ENCODE measurements at regions not wholly inside any gene's neighbourhood (a gene's known extent, or its start where the extent isn't known, plus 50 kb on each side); places are given as distances from the start of the nearest gene placed in this dataset.

GRCh38 chr5:68396722-68397121 lies 181.2 kb downstream of the PIK3R1 start:
- no peak for TF ChIP-seq CTCF (IDR thresholded peaks at IDR 0.05; ENCODE audit: insufficient read depth, missing control alignments)
- DNase-seq (ENCODE audit: insufficient read length, low spot score) (no peak), FAIRE-seq (no peak)

GRCh38 chr5:68398146-68398812 lies 182.7 kb downstream of the PIK3R1 start:
- no peak for TF ChIP-seq CTCF (IDR thresholded peaks at IDR 0.05; ENCODE audit: insufficient read depth, missing control alignments)
- DNase-seq (ENCODE audit: insufficient read length, low spot score) (no peak), FAIRE-seq (no peak)

GRCh38 chr5:68403301-68403700 lies 187.7 kb downstream of the PIK3R1 start:
- DNase-seq (ENCODE audit: insufficient read length, low spot score) (no peak), FAIRE-seq (no peak)
- no peak for TF ChIP-seq CTCF (IDR thresholded peaks at IDR 0.05; ENCODE audit: insufficient read depth, missing control alignments)

GRCh38 chr5:68404246-68404645 lies 188.7 kb downstream of the PIK3R1 start:
- DNase-seq (ENCODE audit: insufficient read length, low spot score) = no peak
- TF ChIP-seq CTCF (IDR thresholded peaks at IDR 0.05; ENCODE audit: insufficient read depth, missing control alignments) = no peak
- no peak for FAIRE-seq

GRCh38 chr5:68405026-68405684 lies 189.6 kb downstream of the PIK3R1 start:
- no peak for FAIRE-seq
- DNase-seq (ENCODE audit: insufficient read length, low spot score) = no peak
- TF ChIP-seq CTCF (IDR thresholded peaks at IDR 0.05; ENCODE audit: insufficient read depth, missing control alignments) = no peak

GRCh38 chr5:68405784-68406743 lies 190.5 kb downstream of the PIK3R1 start:
- FAIRE-seq (no peak), DNase-seq (ENCODE audit: insufficient read length, low spot score) (no peak)
- TF ChIP-seq CTCF (IDR thresholded peaks at IDR 0.05; ENCODE audit: insufficient read depth, missing control alignments) = no peak

Measured in D721Med (cell line).